HepG2 (cell line): ENCODE measurements at regions not wholly inside any gene's neighbourhood (a gene's known extent, or its start where the extent isn't known, plus 50 kb on each side); places are given as distances from the start of the nearest gene placed in this dataset.
A peak's percentile ranks its signal among the peaks of the same experiment; 100 is the strongest.

Experiments
- CBFB ChIP-seq: sonication (generic); formaldehyde crosslinking; IDR thresholded peaks from 2 replicates; pipeline ENCODE4 v1.4.0; 2020; ENCODE audit warnings: missing genetic modification reagents
- FOXA3 ChIP-seq: IDR thresholded peaks from 2 replicates; pipeline ENCODE4 v1.6.1; 2016; ENCODE audit warnings: missing genetic modification reagents, missing compliant biosample characterization
- HOXD1 ChIP-seq: sonication (generic); formaldehyde crosslinking; IDR thresholded peaks from 2 replicates; pipeline ENCODE4 v1.5.0; 2020; ENCODE audit warnings: missing genetic modification reagents
- JUND ChIP-seq: sonication (generic); formaldehyde crosslinking; IDR thresholded peaks from 2 replicates; pipeline ENCODE4 v1.8.0; 2022; ENCODE audit warnings: mild to moderate bottlenecking, missing genetic modification reagents
- MLLT10 ChIP-seq: sonication (generic); formaldehyde crosslinking; IDR thresholded peaks from 2 replicates; pipeline ENCODE4 v1.4.0; 2020; ENCODE audit warnings: missing genetic modification reagents
- YY1 ChIP-seq: IDR thresholded peaks from 2 replicates; pipeline ENCODE4 v1.6.1; 2011; ENCODE audit warnings: low read length, low read depth, moderate library complexity, mild to moderate bottlenecking; ENCODE audit not compliant: insufficient read depth, insufficient replicate concordance
- ZBTB8A ChIP-seq: sonication (generic); formaldehyde crosslinking; IDR thresholded peaks from 2 replicates; pipeline ENCODE4 v1.4.0; 2020; ENCODE audit warnings: mild to moderate bottlenecking, low read depth, missing genetic modification reagents, borderline replicate concordance
- ZFAT ChIP-seq: sonication (generic); formaldehyde crosslinking; conservative IDR thresholded peaks from 2 replicates; pipeline ENCODE4 v1.8.1; 2023; ENCODE audit warnings: missing genetic modification reagents, inconsistent platforms
- ZNF10 ChIP-seq: sonication (generic); formaldehyde crosslinking; IDR thresholded peaks from 2 replicates; pipeline ENCODE4 v1.4.0; 2020; ENCODE audit warnings: mild to moderate bottlenecking, low read depth, missing genetic modification reagents, borderline replicate concordance
- ZNF616 ChIP-seq: sonication (generic); formaldehyde crosslinking; IDR thresholded peaks from 2 replicates; pipeline ENCODE4 v1.5.0; 2020; ENCODE audit warnings: low read depth, mild to moderate bottlenecking, missing genetic modification reagents
- ZNF792 ChIP-seq: IDR thresholded peaks from 2 replicates; pipeline ENCODE4 v1.6.1; 2016
- ZNF816 ChIP-seq: sonication (generic); formaldehyde crosslinking; IDR thresholded peaks from 2 replicates; pipeline ENCODE4 v1.8.0; 2022; ENCODE audit warnings: missing genetic modification reagents, mild to moderate bottlenecking, borderline replicate concordance
- ZNF878 ChIP-seq: sonication (generic); formaldehyde crosslinking; IDR thresholded peaks from 2 replicates; pipeline ENCODE4 v1.8.1; 2023; ENCODE audit warnings: mild to moderate bottlenecking, missing genetic modification reagents, moderate library complexity
- TF ChIP-seq, protein P1 (sequence below): sonication (generic); formaldehyde crosslinking; IDR thresholded peaks from 2 replicates; pipeline ENCODE4 v1.4.0; 2020; ENCODE audit warnings: missing genetic modification reagents, borderline replicate concordance
- TF ChIP-seq, protein P2 (sequence below): IDR thresholded peaks from 2 replicates; pipeline ENCODE4 v1.6.1; 2018; ENCODE audit warnings: missing genetic modification reagents
- TF ChIP-seq, protein P3 (sequence below), 2 experiments: fragments of 450-650 bp in 1 of 2; sonication (generic) in 1 of 2; formaldehyde crosslinking; IDR thresholded peaks; 2 replicates each; pipeline versions ENCODE4 v1.5.0 to v1.8.0; 2020 to 2022; ENCODE audit warnings: mild to moderate bottlenecking in 1 of 2, missing genetic modification reagents in 1 of 2
- TF ChIP-seq, protein P4 (sequence below): sonication (generic); formaldehyde crosslinking; IDR thresholded peaks from 2 replicates; pipeline ENCODE4 v1.4.0; 2020; ENCODE audit warnings: mild to moderate bottlenecking, missing genetic modification reagents
- TF ChIP-seq, protein P5 (sequence below): sonication (generic); formaldehyde crosslinking; conservative IDR thresholded peaks from 2 replicates; pipeline ENCODE4 v1.4.0; 2020; ENCODE audit warnings: missing genetic modification reagents

DNA sequence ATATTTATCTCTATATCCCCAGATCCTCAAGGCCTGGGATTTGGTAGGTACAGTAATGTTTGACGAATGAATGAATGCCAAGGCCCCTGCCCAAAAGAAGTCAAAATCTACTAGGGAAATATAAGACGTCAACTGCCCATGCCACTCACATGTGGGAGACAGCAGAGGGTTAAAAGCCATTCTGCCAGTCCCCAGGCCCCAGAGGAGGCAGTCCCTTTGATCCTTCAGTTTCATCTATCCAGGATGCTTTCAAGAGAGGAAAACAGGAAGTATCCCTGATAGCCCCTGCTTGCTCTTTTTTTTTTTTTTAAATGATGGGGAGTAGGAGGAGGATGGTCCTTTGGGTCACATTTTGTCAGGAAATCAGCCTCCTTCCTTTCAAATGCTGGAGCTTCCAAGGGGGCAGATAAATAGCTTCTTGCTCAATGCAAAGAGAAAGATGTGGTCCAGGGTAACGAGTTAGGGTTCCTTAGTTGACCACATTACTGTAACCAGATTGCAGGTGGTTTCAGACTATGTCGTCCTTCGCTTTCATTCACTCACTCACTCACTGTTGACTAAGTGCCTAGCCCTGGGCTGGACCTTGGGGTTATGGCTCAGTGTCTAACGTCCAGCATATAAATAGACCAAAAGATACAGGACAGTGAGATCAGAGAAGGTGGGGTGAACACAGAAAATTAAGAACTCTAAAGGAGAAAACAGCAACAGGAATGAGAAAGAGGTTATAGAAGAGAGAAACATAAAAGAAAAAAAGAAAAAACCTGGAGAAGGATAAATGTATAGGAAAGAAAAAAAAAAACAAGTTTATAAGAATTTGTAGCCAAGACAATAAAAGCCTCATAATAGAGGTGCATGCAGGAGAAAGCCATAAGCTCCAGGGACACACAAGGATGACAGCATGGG is 64.6 kb upstream of the PIM1 start (continued):
- TF ChIP-seq, protein P1, sequence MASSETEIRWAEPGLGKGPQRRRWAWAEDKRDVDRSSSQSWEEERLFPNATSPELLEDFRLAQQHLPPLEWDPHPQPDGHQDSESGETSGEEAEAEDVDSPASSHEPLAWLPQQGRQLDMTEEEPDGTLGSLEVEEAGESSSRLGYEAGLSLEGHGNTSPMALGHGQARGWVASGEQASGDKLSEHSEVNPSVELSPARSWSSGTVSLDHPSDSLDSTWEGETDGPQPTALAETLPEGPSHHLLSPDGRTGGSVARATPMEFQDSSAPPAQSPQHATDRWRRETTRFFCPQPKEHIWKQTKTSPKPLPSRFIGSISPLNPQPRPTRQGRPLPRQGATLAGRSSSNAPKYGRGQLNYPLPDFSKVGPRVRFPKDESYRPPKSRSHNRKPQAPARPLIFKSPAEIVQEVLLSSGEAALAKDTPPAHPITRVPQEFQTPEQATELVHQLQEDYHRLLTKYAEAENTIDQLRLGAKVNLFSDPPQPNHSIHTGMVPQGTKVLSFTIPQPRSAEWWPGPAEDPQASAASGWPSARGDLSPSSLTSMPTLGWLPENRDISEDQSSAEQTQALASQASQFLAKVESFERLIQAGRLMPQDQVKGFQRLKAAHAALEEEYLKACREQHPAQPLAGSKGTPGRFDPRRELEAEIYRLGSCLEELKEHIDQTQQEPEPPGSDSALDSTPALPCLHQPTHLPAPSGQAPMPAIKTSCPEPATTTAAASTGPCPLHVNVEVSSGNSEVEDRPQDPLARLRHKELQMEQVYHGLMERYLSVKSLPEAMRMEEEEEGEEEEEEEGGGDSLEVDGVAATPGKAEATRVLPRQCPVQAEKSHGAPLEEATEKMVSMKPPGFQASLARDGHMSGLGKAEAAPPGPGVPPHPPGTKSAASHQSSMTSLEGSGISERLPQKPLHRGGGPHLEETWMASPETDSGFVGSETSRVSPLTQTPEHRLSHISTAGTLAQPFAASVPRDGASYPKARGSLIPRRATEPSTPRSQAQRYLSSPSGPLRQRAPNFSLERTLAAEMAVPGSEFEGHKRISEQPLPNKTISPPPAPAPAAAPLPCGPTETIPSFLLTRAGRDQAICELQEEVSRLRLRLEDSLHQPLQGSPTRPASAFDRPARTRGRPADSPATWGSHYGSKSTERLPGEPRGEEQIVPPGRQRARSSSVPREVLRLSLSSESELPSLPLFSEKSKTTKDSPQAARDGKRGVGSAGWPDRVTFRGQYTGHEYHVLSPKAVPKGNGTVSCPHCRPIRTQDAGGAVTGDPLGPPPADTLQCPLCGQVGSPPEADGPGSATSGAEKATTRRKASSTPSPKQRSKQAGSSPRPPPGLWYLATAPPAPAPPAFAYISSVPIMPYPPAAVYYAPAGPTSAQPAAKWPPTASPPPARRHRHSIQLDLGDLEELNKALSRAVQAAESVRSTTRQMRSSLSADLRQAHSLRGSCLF (CRISPR knock-in tag): no peak
- TF ChIP-seq CBFB (CRISPR knock-in tag) (no peak), ZFAT (CRISPR knock-in tag) (no peak), YY1 (no peak), HOXD1 (CRISPR knock-in tag) (peak; percentile 71; the same call in 1 of the 2 replicates), ZNF816 (CRISPR knock-in tag) (no peak; the same call in 1 of the 2 replicates), FOXA3 (peak; percentile 73), ZBTB8A (no peak), MLLT10 (CRISPR knock-in tag) (no peak), ZNF878 (CRISPR knock-in tag) (peak; percentile 78), ZNF792 (CRISPR knock-in tag) (peak; percentile 65; the same call in 1 of the 2 replicates), ZNF616 (no peak), JUND (CRISPR knock-in tag) (peak; percentile 20; the same call in 1 of the 2 replicates), ZNF10 (CRISPR knock-in tag) (no peak)
- TF ChIP-seq, protein P2, sequence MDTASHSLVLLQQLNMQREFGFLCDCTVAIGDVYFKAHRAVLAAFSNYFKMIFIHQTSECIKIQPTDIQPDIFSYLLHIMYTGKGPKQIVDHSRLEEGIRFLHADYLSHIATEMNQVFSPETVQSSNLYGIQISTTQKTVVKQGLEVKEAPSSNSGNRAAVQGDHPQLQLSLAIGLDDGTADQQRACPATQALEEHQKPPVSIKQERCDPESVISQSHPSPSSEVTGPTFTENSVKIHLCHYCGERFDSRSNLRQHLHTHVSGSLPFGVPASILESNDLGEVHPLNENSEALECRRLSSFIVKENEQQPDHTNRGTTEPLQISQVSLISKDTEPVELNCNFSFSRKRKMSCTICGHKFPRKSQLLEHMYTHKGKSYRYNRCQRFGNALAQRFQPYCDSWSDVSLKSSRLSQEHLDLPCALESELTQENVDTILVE: peak; percentile 57; the same call in 1 of the 2 replicates
- TF ChIP-seq, protein P3, sequence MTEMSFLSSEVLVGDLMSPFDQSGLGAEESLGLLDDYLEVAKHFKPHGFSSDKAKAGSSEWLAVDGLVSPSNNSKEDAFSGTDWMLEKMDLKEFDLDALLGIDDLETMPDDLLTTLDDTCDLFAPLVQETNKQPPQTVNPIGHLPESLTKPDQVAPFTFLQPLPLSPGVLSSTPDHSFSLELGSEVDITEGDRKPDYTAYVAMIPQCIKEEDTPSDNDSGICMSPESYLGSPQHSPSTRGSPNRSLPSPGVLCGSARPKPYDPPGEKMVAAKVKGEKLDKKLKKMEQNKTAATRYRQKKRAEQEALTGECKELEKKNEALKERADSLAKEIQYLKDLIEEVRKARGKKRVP (CRISPR knock-in tag; IDR thresholded peaks at IDR 0.05): peak in 1 of 2 experiments; percentile 31; a peak in 1 of 4 replicates
- TF ChIP-seq, protein P4, sequence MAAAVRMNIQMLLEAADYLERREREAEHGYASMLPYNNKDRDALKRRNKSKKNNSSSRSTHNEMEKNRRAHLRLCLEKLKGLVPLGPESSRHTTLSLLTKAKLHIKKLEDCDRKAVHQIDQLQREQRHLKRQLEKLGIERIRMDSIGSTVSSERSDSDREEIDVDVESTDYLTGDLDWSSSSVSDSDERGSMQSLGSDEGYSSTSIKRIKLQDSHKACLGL (CRISPR knock-in tag): no peak
- TF ChIP-seq, protein P5, sequence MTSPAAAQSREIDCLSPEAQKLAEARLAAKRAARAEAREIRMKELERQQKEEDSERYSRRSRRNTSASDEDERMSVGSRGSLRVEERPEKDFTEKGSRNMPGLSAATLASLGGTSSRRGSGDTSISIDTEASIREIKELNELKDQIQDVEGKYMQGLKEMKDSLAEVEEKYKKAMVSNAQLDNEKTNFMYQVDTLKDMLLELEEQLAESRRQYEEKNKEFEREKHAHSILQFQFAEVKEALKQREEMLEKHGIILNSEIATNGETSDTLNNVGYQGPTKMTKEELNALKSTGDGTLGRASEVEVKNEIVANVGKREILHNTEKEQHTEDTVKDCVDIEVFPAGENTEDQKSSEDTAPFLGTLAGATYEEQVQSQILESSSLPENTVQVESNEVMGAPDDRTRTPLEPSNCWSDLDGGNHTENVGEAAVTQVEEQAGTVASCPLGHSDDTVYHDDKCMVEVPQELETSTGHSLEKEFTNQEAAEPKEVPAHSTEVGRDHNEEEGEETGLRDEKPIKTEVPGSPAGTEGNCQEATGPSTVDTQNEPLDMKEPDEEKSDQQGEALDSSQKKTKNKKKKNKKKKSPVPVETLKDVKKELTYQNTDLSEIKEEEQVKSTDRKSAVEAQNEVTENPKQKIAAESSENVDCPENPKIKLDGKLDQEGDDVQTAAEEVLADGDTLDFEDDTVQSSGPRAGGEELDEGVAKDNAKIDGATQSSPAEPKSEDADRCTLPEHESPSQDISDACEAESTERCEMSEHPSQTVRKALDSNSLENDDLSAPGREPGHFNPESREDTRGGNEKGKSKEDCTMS (CRISPR knock-in tag): no peak
